PC-3 (cell line): ENCODE measurements at regions not wholly inside any gene's neighbourhood (a gene's known extent, or its start where the extent isn't known, plus 50 kb on each side); places are given as distances from the start of the nearest gene placed in this dataset.

ENCODE experiments used
- ATAC-seq: fragments of 200-7000 bp; cut with Tn5 transposase; 2 replicates; pipeline ENCODE4 v1.9.1; 2020; ENCODE audit warnings: mild to moderate bottlenecking, moderate library complexity
- BruUV-seq: library from RNA; stranded (reverse); fragments of 400-500 nt; replicated peaks from 2 replicates; lab custom pipeline; 2021; lab: Mats Ljungman, UMichigan
- CTCF ChIA-PET: fragments of 300-600 bp; sonication (Branson Sonifier 250); formaldehyde crosslinking; loops from one replicate; lab custom pipeline; 2022; ENCODE audit warnings: antibody characterized with exemption; lab: Charles Lee
- POLR2A ChIA-PET: fragments of 300-600 bp; sonication (Branson Sonifier 250); formaldehyde crosslinking; loops from one replicate; lab custom pipeline; 2022; ENCODE audit warnings: antibody characterized with exemption; ENCODE audit not compliant: unreplicated experiment; lab: Charles Lee
- DNase-seq: peaks from one replicate; pipeline ENCODE4 v3.0.0-alpha.2; 2015
- H2AFZ ChIP-seq: fragments of 300-600 bp; sonication (generic); 2 replicates; pipeline ENCODE4 v1.6.0; 2016; ENCODE audit warnings: antibody characterized with exemption, low read length
- H3F3A ChIP-seq: fragments of 300-600 bp; sonication (generic); one replicate; pipeline ENCODE4 v1.6.0; 2017; ENCODE audit warnings: antibody characterized with exemption, low read length, control low read depth, mild to moderate bottlenecking; ENCODE audit not compliant: unreplicated experiment
- H3K27ac ChIP-seq: fragments of 300-600 bp; sonication (generic); 2 replicates; pipeline ENCODE4 v1.5.1; 2016; ENCODE audit warnings: mild to moderate bottlenecking, low read length
- H3K27me3 ChIP-seq: fragments of 300-600 bp; sonication (generic); 2 replicates; pipeline ENCODE4 v1.6.1; 2016; ENCODE audit warnings: low read length, mixed read lengths
- H3K36me3 ChIP-seq: fragments of 300-600 bp; sonication (generic); 2 replicates; pipeline ENCODE4 v1.6.1; 2016; ENCODE audit warnings: low read depth, mixed run types, low read length, mixed read lengths
- H3K4me1 ChIP-seq: fragments of 300-600 bp; sonication (generic); 2 replicates; pipeline ENCODE4 v1.5.1; 2016; ENCODE audit warnings: low read length; ENCODE audit not compliant: insufficient read depth
- H3K4me2 ChIP-seq: fragments of 300-600 bp; sonication (generic); 2 replicates; pipeline ENCODE4 v1.6.0; 2016; ENCODE audit warnings: low read length
- H3K4me3 ChIP-seq: fragments of 300-600 bp; sonication (generic); 2 replicates; pipeline ENCODE4 v1.5.1; 2016; ENCODE audit warnings: mild to moderate bottlenecking, low read length, mixed read lengths
- H3K79me2 ChIP-seq: fragments of 300-600 bp; sonication (generic); 2 replicates; pipeline ENCODE4 v1.6.1; 2017; ENCODE audit warnings: low read length, mixed read lengths
- H3K9ac ChIP-seq: fragments of 300-600 bp; sonication (generic); 2 replicates; pipeline ENCODE4 v1.6.0; 2016; ENCODE audit warnings: mild to moderate bottlenecking, low read length
- H3K9me2 ChIP-seq: fragments of 300-600 bp; sonication (generic); replicated peaks from 2 replicates; pipeline ENCODE4 v1.6.1; 2016; ENCODE audit warnings: mixed run types, low read length, mixed read lengths
- H3K9me3 ChIP-seq: fragments of 300-600 bp; sonication (generic); 2 replicates; pipeline ENCODE4 v1.6.1; 2016; ENCODE audit warnings: low read length, mixed read lengths
- H4K20me1 ChIP-seq: fragments of 300-600 bp; sonication (generic); 2 replicates; pipeline ENCODE4 v1.6.1; 2016; ENCODE audit warnings: low read length, mixed read lengths
- CTCF ChIP-seq: fragments of 300-600 bp; sonication (generic); conservative IDR thresholded peaks from 2 replicates; pipeline ENCODE4 v1.5.1; 2017; ENCODE audit warnings: antibody characterized with exemption, low read depth, mild to moderate bottlenecking, low read length
- EZH2 ChIP-seq: fragments of 300-600 bp; sonication (generic); IDR thresholded peaks from one replicate; pipeline ENCODE4 v1.6.1; 2017; ENCODE audit warnings: antibody characterized with exemption, mild to moderate bottlenecking, low read length; ENCODE audit not compliant: unreplicated experiment
- EZH2phosphoT487 ChIP-seq: fragments of 300-600 bp; sonication (generic); IDR thresholded peaks from 2 replicates; pipeline ENCODE4 v1.6.1; 2018; ENCODE audit warnings: mild to moderate bottlenecking, antibody characterized with exemption, low read length, borderline replicate concordance
- intact Hi-C: fragments of 100-400 bp; cut with micrococcal nuclease; formaldehyde crosslinking; loops from 2 replicates; pipeline ENCODE4 v1.9.0; 2023

- ATAC-seq, result no peak
- H3K4me3 ChIP-seq, result no peak overlapping the region
- no peaks in the 10 kb centered on the region for H3K9me2 ChIP-seq
- no peaks in the 10 kb centered on the region for H4K20me1 ChIP-seq
- H3K27ac ChIP-seq, result no peak overlapping the region
- intact Hi-C loops, result no loop called here
- H3K27me3 ChIP-seq, result no peaks in the 10 kb centered on the region
- no peaks in the 10 kb centered on the region for H3K9me3 ChIP-seq
- H3K36me3 ChIP-seq, result no peaks in the 10 kb centered on the region
- BruUV-seq, result no TSS peak
- no peak overlapping the region for H3K4me2 ChIP-seq
- DNase-seq, result no peak
- ChIA-PET POLR2A (no interaction called here), CTCF (no interaction called here)
- TF ChIP-seq EZH2 (no peak), CTCF (no peak), EZH2phosphoT487 (no peak)
- H3K9ac ChIP-seq, result no peak overlapping the region
- H3K4me1 ChIP-seq, result no peaks in the 10 kb centered on the region
- H3K79me2 ChIP-seq, result no peaks in the 10 kb centered on the region
- H3F3A ChIP-seq, result no peaks in the 10 kb centered on the region
- H2AFZ ChIP-seq, result no peak overlapping the region
Measured at GRCh38 chr15:81589671-81590070, 215.7 kb upstream of the TMC3 start.

- Histone ChIP-seq H3K27ac (no peak overlapping the region), H3K9me3 (no peaks in the 10 kb centered on the region), H3K27me3 (peaks cover 26% of the 10 kb centered on the region), H3F3A (no peaks in the 10 kb centered on the region), H3K4me1 (no peaks in the 10 kb centered on the region), H4K20me1 (no peaks in the 10 kb centered on the region), H2AFZ (no peak overlapping the region), H3K4me3 (no peak overlapping the region), H3K9ac (no peak overlapping the region), H3K79me2 (no peaks in the 10 kb centered on the region), H3K9me2 (no peaks in the 10 kb centered on the region), H3K36me3 (no peaks in the 10 kb centered on the region), H3K4me2 (no peak overlapping the region)
- ChIA-PET POLR2A (no interaction called here), CTCF (no interaction called here)
- BruUV-seq, result no TSS peak
- DNase-seq (no peak), ATAC-seq (no peak)
- TF ChIP-seq CTCF (no peak), EZH2phosphoT487 (no peak), EZH2 (no peak)
- intact Hi-C loops, result no loop called here
Measured at GRCh38 chr15:81575436-81576123, 201.6 kb upstream of the TMC3 start.

GRCh38 chr15:81573098-81573746 lies 199.2 kb upstream of the TMC3 start:
- BruUV-seq, result no TSS peak
- POLR2A ChIA-PET, result no interaction called here
- Histone ChIP-seq H3K4me3 (no peak overlapping the region), H2AFZ (no peak overlapping the region), H3K4me1 (no peaks in the 10 kb centered on the region), H3K9ac (no peak overlapping the region), H3F3A (no peaks in the 10 kb centered on the region), H3K36me3 (no peaks in the 10 kb centered on the region), H3K79me2 (no peaks in the 10 kb centered on the region), H3K27ac (no peak overlapping the region), H4K20me1 (no peaks in the 10 kb centered on the region), H3K27me3 (peaks cover 32% of the 10 kb centered on the region), H3K9me2 (no peaks in the 10 kb centered on the region), H3K9me3 (no peaks in the 10 kb centered on the region), H3K4me2 (no peak overlapping the region)
- intact Hi-C loops, result no loop called here
- TF ChIP-seq CTCF (no peak), EZH2 (no peak), EZH2phosphoT487 (no peak)
- CTCF ChIA-PET, result no interaction called here
- DNase-seq (no peak), ATAC-seq (no peak)
